CD14-positive monocyte (primary cell): ENCODE measurements at regions not wholly inside any gene's neighbourhood (a gene's known extent, or its start where the extent isn't known, plus 50 kb on each side); places are given as distances from the start of the nearest gene placed in this dataset.

Source experiments
- DNase-seq, 3 donors: peaks; one replicate each; pipeline ENCODE4 v3.0.0-alpha.2; 2011 to 2022
- H2AFZ ChIP-seq: 2 replicates; pipeline ENCODE4 v1.6.0; 2012; ENCODE audit warnings: mild to moderate bottlenecking, low read depth, low read length, inconsistent platforms; ENCODE audit not compliant: insufficient read depth, poor library complexity, severe bottlenecking
- H3K27ac ChIP-seq, 2 donors: 1 replicate in 1 of 2; 2 replicates in 1 of 2; pipeline ENCODE4 v1.5.1; 2012 to 2013; ENCODE audit warnings: low read length in 2 of 2, control low read depth in 1 of 2, inconsistent platforms in 1 of 2, low read depth in 1 of 2, mild to moderate bottlenecking in 1 of 2
- H3K27me3 ChIP-seq, 2 donors: one replicate each; pipeline versions ENCODE4 v1.6.0 to v1.6.1; 2011 to 2013; ENCODE audit warnings: low read length in 2 of 2; ENCODE audit not compliant: control insufficient read depth in 2 of 2, insufficient read depth in 2 of 2
- H3K36me3 ChIP-seq, 2 donors: replicated peaks in 1 of 2; 1 replicate in 1 of 2; 2 replicates in 1 of 2; pipeline versions ENCODE4 v1.5.1 to v1.6.1; 2012 to 2013; ENCODE audit warnings: low read length in 2 of 2, control low read depth in 1 of 2, inconsistent platforms in 1 of 2, mild to moderate bottlenecking in 1 of 2; ENCODE audit not compliant: insufficient read depth in 2 of 2, control insufficient read depth in 1 of 2
- H3K4me1 ChIP-seq, 2 donors: 1 replicate in 1 of 2; 2 replicates in 1 of 2; pipeline versions ENCODE4 v1.5.1 to v1.6.1; 2012 to 2013; ENCODE audit warnings: low read length in 2 of 2, control low read depth in 1 of 2, inconsistent platforms in 1 of 2, mild to moderate bottlenecking in 1 of 2, moderate library complexity in 1 of 2; ENCODE audit not compliant: insufficient read depth in 2 of 2, control insufficient read depth in 1 of 2
- H3K4me2 ChIP-seq: replicated peaks from 2 replicates; pipeline ENCODE3; 2012; ENCODE audit warnings: low read length, moderate library complexity, mild to moderate bottlenecking; ENCODE audit not compliant: poor library complexity, severe bottlenecking; ENCODE audit errors: extremely low read depth
- H3K4me3 ChIP-seq, 3 experiments: fragments of 200-600 bp in 1 of 3; sonication (generic) in 1 of 3; replicated peaks in 1 of 3; 1 replicate in 2 of 3; 2 replicates in 1 of 3; pipeline ENCODE4 v1.5.1; 2011 to 2013; ENCODE audit warnings: low read length in 3 of 3, mild to moderate bottlenecking in 3 of 3, control low read depth in 2 of 3, low read depth in 2 of 3, inconsistent platforms in 1 of 3, moderate library complexity in 1 of 3
- H3K79me2 ChIP-seq: 2 replicates; pipeline ENCODE4 v1.6.0; 2012; ENCODE audit warnings: mild to moderate bottlenecking, control low read depth, inconsistent platforms, low read length, moderate library complexity; ENCODE audit not compliant: insufficient read depth
- H3K9ac ChIP-seq: 2 replicates; pipeline ENCODE4 v1.6.0; 2017; ENCODE audit warnings: low read length, mild to moderate bottlenecking; ENCODE audit not compliant: insufficient read depth, poor library complexity, severe bottlenecking
- H3K9me3 ChIP-seq, 2 donors: replicated peaks in 1 of 2; 1 replicate in 1 of 2; 2 replicates in 1 of 2; pipeline versions ENCODE4 v1.5.1 to v1.6.1; 2012 to 2013; ENCODE audit warnings: low read length in 2 of 2, control low read depth in 1 of 2; ENCODE audit not compliant: control insufficient read depth in 1 of 2, insufficient read depth in 1 of 2
- H4K20me1 ChIP-seq: 2 replicates; pipeline ENCODE4 v1.6.0; 2012; ENCODE audit warnings: mild to moderate bottlenecking, low read length, control low read depth, moderate library complexity; ENCODE audit not compliant: insufficient read depth
- H3K27ac Mint-ChIP-seq, 7 donors: one replicate each; pipeline ENCODE4 v1.8.0; 2020; ENCODE audit warnings: mild to moderate bottlenecking in 7 of 7, mixed read lengths in 7 of 7, moderate library complexity in 6 of 7, inconsistent platforms in 2 of 7
- H3K27me3 Mint-ChIP-seq, 3 donors: one replicate each; pipeline ENCODE4 v1.8.0; 2021 to 2022; ENCODE audit warnings: low read depth in 3 of 3, mild to moderate bottlenecking in 3 of 3, mixed read lengths in 3 of 3, moderate library complexity in 3 of 3, inconsistent platforms in 1 of 3
- H3K36me3 Mint-ChIP-seq, 2 donors: one replicate each; pipeline ENCODE4 v1.8.0; 2020; ENCODE audit warnings: mixed read lengths in 2 of 2, inconsistent platforms in 1 of 2, mild to moderate bottlenecking in 1 of 2
- H3K4me1 Mint-ChIP-seq: one replicate; pipeline ENCODE4 v1.8.0; 2020; ENCODE audit warnings: mild to moderate bottlenecking, mixed read lengths
- H3K4me3 Mint-ChIP-seq, 2 donors: one replicate each; pipeline ENCODE4 v1.8.0; 2020; ENCODE audit warnings: mild to moderate bottlenecking in 2 of 2, mixed read lengths in 2 of 2, moderate library complexity in 1 of 2
- H3K9me3 Mint-ChIP-seq, 7 donors: one replicate each; pipeline ENCODE4 v1.8.0; 2020 to 2022; ENCODE audit warnings: mixed read lengths in 7 of 7, mild to moderate bottlenecking in 6 of 7, moderate library complexity in 6 of 7, inconsistent platforms in 2 of 7
- WGBS: methylation state at CpG from one replicate; pipeline ENCODE4 v1.1.5; 2013; ENCODE audit warnings: missing lambda C conversion rate; ENCODE audit not compliant: insufficient coverage; 5-methylcytosine and 5-hydroxymethylcytosine counted together
- intact Hi-C, 2 donors: fragments of 100-400 bp; cut with micrococcal nuclease; formaldehyde crosslinking; loops; one replicate each; pipeline versions ENCODE4 v1.15.0 to v1.15.1; 2023
- TF ChIP-seq, protein P1 (sequence below): fragments of 200-600 bp; IDR thresholded peaks from one replicate; pipeline ENCODE4 v1.8.0; 2022; ENCODE audit warnings: antibody characterized with exemption, mild to moderate bottlenecking

DNA sequence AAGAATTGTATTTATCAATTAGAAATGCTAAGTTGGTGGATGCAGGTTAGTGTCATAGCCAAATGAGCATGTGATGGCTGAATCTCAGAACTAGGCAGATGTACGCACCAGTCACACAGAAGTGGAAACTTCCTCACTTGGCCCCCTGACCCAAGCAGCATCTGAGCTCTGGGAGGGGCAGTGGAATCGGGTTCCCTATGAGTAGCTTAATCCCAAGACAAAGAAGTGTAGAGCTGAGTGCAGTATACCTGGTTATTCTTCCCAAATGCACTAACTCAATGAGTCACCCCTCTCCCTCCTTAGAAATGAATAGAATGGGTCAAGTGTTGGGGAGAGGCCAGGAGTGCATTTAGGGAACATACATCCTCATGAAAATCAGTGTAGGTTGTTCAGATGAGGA lies 224.6 kb downstream of the FAT3 start:
- Mint-ChIP-seq H3K36me3 (no peaks in the 10 kb centered on the region), H3K4me3 (no peak overlapping the region), H3K27me3 (no peaks in the 10 kb centered on the region), H3K9me3 (peaks cover 0 to 9% (median 2%) of the 10 kb centered on the region in 7 donors), H3K4me1 (no peaks in the 10 kb centered on the region), H3K27ac (no peak overlapping the region)
- no peak overlapping the region for H3K9ac ChIP-seq
- no peaks in the 10 kb centered on the region for H3K27me3 ChIP-seq
- H3K4me2 ChIP-seq: no peak overlapping the region
- 100% methylated on average over 1 of the region's 2 CpGs for WGBS
- no peaks in the 10 kb centered on the region for H3K9me3 ChIP-seq
- no peaks in the 10 kb centered on the region for H3K36me3 ChIP-seq
- H3K79me2 ChIP-seq: no peaks in the 10 kb centered on the region
- intact Hi-C loops: no loop called here
- H2AFZ ChIP-seq: no peak overlapping the region
- DNase-seq: no peak
- no peaks in the 10 kb centered on the region for H4K20me1 ChIP-seq
- no peak overlapping the region for H3K4me3 ChIP-seq
- no peak overlapping the region for H3K27ac ChIP-seq
- TF ChIP-seq, protein P1, sequence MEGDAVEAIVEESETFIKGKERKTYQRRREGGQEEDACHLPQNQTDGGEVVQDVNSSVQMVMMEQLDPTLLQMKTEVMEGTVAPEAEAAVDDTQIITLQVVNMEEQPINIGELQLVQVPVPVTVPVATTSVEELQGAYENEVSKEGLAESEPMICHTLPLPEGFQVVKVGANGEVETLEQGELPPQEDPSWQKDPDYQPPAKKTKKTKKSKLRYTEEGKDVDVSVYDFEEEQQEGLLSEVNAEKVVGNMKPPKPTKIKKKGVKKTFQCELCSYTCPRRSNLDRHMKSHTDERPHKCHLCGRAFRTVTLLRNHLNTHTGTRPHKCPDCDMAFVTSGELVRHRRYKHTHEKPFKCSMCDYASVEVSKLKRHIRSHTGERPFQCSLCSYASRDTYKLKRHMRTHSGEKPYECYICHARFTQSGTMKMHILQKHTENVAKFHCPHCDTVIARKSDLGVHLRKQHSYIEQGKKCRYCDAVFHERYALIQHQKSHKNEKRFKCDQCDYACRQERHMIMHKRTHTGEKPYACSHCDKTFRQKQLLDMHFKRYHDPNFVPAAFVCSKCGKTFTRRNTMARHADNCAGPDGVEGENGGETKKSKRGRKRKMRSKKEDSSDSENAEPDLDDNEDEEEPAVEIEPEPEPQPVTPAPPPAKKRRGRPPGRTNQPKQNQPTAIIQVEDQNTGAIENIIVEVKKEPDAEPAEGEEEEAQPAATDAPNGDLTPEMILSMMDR: no peak
- no peaks in the 10 kb centered on the region for H3K4me1 ChIP-seq

DNA sequence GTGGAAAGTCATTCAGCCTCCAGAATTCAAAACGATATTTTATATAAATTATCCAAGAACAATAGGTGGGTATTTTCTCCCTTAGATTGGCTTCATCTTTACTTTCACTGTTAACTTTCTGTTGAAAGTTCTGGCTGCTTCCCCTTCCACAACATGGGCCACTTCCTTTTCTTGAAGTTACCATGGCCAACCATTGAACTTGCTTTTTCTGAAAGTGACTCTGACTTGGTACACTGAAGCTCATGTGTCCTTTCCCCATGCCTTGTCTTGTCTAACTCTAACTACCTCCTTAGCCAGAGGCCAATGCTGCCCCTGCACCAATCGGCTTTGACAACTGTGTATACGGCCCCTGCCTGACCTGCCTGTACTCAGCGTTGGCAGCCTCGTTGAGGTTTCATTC lies 225.2 kb downstream of the FAT3 start:
- TF ChIP-seq, protein P1: no peak
- no peak overlapping the region for H3K4me3 Mint-ChIP-seq
- no peaks in the 10 kb centered on the region for H4K20me1 ChIP-seq
- H2AFZ ChIP-seq: no peak overlapping the region
- H3K9me3 ChIP-seq: no peaks in the 10 kb centered on the region
- 100% methylated on average over 2 of the region's 5 CpGs for WGBS
- H3K36me3 ChIP-seq: no peaks in the 10 kb centered on the region
- no peak overlapping the region for H3K27ac Mint-ChIP-seq
- no peaks in the 10 kb centered on the region for H3K27me3 ChIP-seq
- H3K4me2 ChIP-seq: no peak overlapping the region
- DNase-seq: no peak
- intact Hi-C loops: no loop called here
- H3K9me3 Mint-ChIP-seq: peaks cover 0 to 9% (median 2%) of the 10 kb centered on the region in 7 donors
- no peaks in the 10 kb centered on the region for H3K79me2 ChIP-seq
- H3K4me1 Mint-ChIP-seq: no peaks in the 10 kb centered on the region
- no peaks in the 10 kb centered on the region for H3K27me3 Mint-ChIP-seq
- no peaks in the 10 kb centered on the region for H3K36me3 Mint-ChIP-seq
- no peaks in the 10 kb centered on the region for H3K4me1 ChIP-seq
- no peak overlapping the region for H3K4me3 ChIP-seq
- no peak overlapping the region for H3K9ac ChIP-seq
- H3K27ac ChIP-seq: no peak overlapping the region
